SHP77 (cell line): ENCODE measurements at regions not wholly inside any gene's neighbourhood (a gene's known extent, or its start where the extent isn't known, plus 50 kb on each side); places are given as distances from the start of the nearest gene placed in this dataset.
"Not testable (repeated sequence)": the region's sequence is repeated elsewhere in the genome, so short reads cannot be mapped to it uniquely, and the experiment has no call there.

Experiments used
- DNase-seq, 2 experiments: peaks; one replicate each; lab custom pipeline; 2025; lab: John Stamatoyannopoulos, UW

GRCh38 chrX:1140236-1140681, 72.2 kb downstream of the CRLF2 start:
- DNase-seq: no peak

GRCh38 chrX:1139185-1139500, 73.3 kb downstream of the CRLF2 start:
- DNase-seq: no peak

GRCh38 chrX:1138476-1139184, 73.8 kb downstream of the CRLF2 start:
- no peak for DNase-seq

GRCh38 chrX:1137531-1137930, 74.9 kb downstream of the CRLF2 start:
- DNase-seq: no peak

DNA sequence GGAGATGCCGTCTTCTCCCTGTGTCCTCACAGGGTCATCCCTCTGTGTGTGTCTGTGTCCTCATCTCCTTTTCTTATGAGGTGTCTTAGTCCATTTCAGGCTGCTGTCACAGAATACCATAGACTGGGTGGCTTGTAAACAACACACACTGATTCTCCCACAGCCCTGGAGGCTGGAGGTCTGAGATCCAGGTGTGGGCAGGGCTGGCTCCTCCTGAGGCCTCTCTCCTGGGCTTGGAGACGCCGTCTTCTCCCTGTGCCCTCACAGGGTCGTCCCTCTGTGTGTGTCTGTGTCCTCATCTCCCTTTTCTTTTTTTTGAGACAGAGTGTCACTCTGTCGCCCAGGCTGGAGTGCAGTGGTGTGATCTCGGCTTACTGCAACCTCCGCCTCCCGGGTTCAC, 75.9 kb downstream of the CRLF2 start:
- not testable (repeated sequence) for DNase-seq

DNA sequence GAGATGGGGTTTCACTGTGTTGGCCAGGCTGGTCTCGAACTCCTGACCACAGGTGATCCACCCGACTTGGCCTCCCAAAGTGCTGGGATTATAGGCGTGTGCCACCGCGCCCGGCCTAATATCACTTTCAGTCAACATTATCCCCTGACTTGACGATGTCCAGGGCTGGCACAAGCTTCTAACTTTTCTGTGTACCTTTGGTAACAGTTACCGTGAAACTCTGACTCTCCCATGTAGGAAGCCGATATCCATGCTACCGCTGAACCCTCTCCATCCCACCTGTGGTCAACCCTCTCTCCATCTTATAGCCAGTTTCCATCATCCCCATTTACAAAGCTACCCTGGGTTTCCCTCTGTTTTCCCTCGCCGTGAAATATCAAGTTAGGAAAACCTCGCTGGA, 77.5 kb downstream of the CRLF2 start:
- DNase-seq: no peak

DNA sequence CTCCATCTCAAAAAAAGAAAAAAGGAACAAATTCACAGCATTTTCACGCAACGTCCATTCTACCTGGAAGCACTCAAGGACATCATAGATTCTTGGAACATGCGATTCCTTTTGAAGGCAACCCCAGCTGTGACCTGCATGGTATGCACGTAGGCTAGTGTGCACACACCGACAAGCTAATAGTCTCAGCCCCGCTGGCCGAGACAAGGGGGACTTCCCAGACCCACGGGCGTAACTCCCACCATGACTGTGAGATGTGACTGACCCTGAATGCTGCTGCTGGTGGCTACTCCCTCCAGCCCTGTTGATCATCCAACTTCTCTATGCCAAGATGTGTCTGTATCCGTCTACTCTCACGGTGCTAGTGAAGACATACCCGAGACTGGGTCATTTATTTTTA, 78.3 kb downstream of the CRLF2 start:
- DNase-seq: no peak

GRCh38 chrX:1126738-1127137, 85.7 kb downstream of the CRLF2 start:
- DNase-seq: no peak

- no peak for DNase-seq
Observed at GRCh38 chrX:1124531-1124930, 87.9 kb downstream of the CRLF2 start.

- DNase-seq: not testable (repeated sequence)
Observed at GRCh38 chrX:1122851-1123250, 89.6 kb downstream of the CRLF2 start.

GRCh38 chrX:1119275-1119674, 93.2 kb downstream of the CRLF2 start:
- DNase-seq: no peak

GRCh38 chrX:1118572-1119199, 93.8 kb downstream of the CRLF2 start:
- DNase-seq: no peak

DNA sequence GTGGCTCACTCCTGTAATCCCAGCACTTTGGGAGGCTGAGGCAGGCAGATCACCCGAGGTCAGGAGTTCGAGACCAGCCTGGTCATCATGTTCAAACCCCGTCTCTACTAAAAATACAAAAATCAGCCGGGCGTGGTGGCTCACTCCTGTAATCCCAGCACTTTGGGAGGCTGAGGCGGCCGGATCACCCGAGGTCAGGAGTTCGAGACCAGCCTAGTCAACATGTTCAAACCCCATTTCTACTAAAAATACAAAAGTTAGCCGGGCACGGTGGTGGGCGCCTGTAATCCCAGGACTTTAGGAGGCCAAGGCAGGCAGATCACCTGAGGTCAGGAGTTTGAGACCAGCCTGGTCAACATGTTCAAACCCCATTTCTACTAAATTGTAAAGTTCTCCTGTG, 97.0 kb downstream of the CRLF2 start:
- DNase-seq: not testable (repeated sequence)

DNA sequence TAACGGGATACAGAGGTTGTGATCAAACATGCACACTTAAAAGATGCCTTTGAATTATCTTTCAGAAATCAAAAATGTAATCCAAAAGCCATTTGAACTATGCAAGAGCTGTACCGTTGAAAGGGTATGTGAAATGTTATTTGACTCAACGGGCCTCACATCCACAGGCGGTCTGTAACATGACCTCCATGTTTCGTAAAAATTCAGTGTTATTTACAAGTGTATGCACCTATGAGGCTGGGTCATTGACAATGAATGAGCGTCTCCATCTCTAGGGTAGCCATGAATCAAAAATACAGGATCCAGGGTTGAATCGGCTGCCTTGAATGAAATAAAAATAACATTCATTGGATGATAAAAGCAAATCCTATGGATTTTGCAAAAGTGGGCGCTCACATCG, 100.1 kb downstream of the CRLF2 start:
- no peak for DNase-seq

DNA sequence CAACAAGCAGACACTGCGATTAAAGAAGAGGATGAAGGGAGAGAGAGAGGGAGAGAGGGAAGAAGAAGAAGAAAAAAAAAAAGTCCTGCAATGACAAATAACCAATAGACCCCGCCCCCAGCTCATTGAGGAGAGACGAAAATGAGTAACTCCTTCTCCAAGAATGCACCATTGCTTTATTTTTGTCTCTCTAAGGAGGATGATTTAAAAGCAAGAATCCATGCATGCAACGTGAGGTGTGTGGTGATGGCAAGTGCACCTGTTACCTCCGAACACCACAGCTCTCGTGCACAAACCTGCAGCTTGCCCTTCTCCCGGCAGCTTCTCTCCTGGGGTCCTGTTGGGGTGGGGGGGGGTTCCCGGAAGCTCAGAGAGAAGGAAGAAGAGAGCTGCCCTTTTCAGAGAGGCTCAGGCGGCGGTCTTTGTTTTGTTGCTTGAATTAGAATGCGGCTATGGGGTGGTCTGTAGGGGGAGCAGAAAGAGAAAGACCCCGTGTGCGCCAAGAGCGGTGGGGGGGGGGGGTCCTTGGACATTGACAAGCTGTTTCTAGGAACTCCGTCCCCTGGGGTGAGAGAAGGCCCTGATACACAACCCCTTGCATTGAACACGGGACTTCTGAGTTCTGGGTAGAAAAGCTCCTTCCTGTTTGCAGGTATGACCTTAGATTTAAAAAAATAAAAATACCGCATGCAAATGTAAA, 100.7 kb downstream of the CRLF2 start:
- no peak for DNase-seq

DNA sequence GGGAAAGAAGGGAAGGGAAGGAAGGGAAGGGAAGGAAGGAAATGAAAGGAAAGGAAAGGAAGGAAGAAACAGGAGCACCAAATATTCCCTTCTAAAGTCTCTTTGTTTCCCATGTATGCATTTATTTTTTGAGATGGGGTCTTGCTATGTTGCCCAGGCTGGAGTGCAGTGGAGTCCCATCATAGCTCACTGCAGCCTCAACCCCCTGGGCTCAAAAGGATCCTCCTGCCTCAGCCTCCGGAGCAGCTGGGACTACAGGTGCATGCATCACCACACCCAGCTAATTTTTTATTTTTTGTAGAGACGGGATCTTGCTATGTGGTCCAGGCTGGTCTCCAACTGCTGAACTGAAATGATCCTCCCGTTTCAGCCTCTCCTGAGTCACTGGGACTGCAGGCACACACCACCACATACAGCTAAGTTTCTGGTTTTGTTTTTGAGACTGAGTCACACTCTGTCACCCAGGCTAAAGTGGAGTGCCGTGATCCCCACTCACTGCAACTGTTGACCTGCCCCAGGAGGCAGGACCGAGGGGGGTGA, 102.8 kb downstream of the CRLF2 start:
- DNase-seq: no peak

- DNase-seq: no peak
Observed at GRCh38 chrX:1108501-1109445, 103.7 kb downstream of the CRLF2 start.

DNA sequence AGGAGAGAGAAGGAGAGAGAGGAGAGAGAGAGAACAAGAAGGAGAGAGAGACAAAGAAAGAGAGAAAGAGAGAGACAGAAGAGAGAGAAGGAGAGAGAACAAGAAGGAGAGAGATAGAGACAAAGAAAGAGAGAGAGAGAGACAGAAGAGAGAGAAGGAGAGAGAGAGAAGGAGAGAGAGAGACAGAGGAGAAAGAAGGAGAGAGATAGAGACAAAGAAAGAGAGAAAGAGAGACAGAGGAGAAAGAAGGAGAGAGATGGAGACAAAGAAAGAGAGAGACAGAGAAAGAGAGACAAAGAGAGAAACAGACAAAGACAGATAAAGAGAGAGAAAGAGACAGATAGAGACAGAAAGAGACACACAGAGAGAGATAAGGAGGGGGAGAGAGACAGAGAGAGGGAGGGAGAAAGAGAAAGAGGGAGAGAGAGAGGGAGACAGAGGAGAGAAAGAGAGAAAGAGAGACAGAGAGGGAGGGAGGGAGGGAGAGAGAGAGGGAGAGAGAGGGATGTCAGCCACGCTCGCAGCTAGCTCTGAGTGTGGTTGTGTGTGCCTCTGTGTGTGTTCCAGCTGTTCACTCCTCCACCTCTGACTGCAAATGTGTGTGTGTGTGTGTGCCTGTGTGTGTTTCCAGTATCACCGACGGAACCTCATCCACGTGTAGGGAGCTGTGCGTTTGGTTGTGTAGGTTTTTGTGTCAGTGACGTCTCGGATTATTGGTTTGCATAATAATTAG, 105.8 kb downstream of the CRLF2 start:
- no peak for DNase-seq

DNA sequence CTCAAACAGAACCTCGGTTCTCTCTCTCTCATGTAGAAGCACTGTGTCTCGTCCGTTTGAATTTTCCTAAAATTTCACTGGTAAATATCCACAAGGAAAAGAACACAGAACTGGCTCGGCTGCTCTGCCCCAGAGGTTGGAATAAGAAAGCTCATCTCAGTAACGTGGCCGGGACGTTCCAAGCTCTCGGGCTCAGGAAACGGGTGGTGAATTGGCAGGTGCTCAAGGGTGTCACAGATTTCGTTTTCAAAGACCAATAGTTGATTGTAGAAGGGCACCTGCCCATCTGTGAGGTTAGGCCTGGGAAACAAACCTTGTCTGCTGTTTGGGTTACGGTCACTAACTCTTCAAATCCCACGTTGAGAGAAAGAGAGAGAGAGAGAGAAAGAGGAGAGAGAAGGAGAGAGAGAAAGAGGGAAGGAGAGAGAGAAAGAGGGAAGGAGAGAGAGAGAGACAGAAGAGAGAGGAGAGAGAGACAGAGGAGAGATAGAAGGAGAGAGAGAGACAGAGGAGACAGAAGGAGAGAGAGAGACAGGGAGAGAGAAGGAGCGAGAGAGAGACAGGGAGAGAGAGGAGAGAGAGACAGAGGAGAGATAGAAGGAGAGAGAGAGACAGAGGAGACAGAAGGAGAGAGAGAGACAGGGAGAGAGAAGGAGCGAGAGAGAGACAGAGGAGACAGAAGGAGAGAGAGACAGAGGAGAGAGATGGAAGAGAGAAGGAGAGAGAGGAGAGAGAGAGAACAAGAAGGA, 106.6 kb downstream of the CRLF2 start:
- no peak for DNase-seq

- not testable (repeated sequence) for DNase-seq
Observed at GRCh38 chrX:1105031-1105430, 107.4 kb downstream of the CRLF2 start.

GRCh38 chrX:1103360-1103759, 109.1 kb downstream of the CRLF2 start:
- DNase-seq: no peak
